Fibroblast of upper back skin (primary cell): ENCODE measurements at regions not wholly inside any gene's neighbourhood (a gene's known extent, or its start where the extent isn't known, plus 50 kb on each side); places are given as distances from the start of the nearest gene placed in this dataset.

Source experiments
- DNase-seq: peaks from one replicate; pipeline ENCODE4 v3.0.0-alpha.2; 2013

- DNase-seq, result no peak
Observed at GRCh38 chr10:91690996-91691676, 58.3 kb upstream of the PPP1R3C start.

GRCh38 chr10:91690412-91690811 lies 57.5 kb upstream of the PPP1R3C start:
- no peak for DNase-seq

- DNase-seq, result peak; percentile 62
Observed at GRCh38 chr10:91689731-91690168, 56.9 kb upstream of the PPP1R3C start.

- no peak for DNase-seq
Observed at GRCh38 chr10:91684841-91685240, 52.0 kb upstream of the PPP1R3C start.

- peak; percentile 88 for DNase-seq
Observed at GRCh38 chr10:91683975-91684374, 51.1 kb upstream of the PPP1R3C start.

- DNase-seq, result no peak
Observed at GRCh38 chr10:91682912-91683311, 50.0 kb upstream of the PPP1R3C start.
